ENCODE measurements at regions not wholly inside any gene's neighbourhood (a gene's known extent, or its start where the extent isn't known, plus 50 kb on each side); places are given as distances from the start of the nearest gene placed in this dataset.

GRCh38 chr1:4106731-4107130 is 206.7 kb upstream of the C1orf174 start:
- no peak for FAIRE-seq

DNA sequence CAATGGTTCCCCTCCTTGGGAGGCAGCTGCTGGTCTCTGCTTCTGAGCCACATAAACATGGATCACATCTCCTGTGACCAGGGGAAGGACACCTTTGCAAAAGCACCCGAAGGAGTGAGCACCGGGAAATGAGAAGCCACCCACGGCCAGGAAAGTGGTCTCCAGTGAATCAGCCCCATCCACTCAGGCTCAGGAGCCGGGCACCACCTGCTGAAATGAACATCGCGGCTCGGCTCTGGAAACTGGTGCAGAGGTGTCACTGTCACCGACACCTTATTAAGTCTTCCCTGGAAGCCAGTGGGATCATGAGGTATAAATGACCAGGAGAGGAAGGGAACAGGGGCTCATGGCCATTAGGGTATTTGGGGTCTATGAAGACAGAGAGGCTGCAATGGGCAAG is 207.2 kb upstream of the C1orf174 start:
- H3K27me3 ChIP-seq (ENCODE audit: control insufficient read depth, insufficient read depth, low read length), result no peaks in the 10 kb centered on the region
- FAIRE-seq (no peak), DNase-seq (ENCODE audit: low read depth) (no peak)
- no peaks in the 10 kb centered on the region for H3K36me3 ChIP-seq (ENCODE audit: control insufficient read depth, insufficient read depth, low read length)
- no peak overlapping the region for H3K4me3 ChIP-seq (ENCODE audit: low read depth, low read length)
- TF ChIP-seq, protein P1, sequence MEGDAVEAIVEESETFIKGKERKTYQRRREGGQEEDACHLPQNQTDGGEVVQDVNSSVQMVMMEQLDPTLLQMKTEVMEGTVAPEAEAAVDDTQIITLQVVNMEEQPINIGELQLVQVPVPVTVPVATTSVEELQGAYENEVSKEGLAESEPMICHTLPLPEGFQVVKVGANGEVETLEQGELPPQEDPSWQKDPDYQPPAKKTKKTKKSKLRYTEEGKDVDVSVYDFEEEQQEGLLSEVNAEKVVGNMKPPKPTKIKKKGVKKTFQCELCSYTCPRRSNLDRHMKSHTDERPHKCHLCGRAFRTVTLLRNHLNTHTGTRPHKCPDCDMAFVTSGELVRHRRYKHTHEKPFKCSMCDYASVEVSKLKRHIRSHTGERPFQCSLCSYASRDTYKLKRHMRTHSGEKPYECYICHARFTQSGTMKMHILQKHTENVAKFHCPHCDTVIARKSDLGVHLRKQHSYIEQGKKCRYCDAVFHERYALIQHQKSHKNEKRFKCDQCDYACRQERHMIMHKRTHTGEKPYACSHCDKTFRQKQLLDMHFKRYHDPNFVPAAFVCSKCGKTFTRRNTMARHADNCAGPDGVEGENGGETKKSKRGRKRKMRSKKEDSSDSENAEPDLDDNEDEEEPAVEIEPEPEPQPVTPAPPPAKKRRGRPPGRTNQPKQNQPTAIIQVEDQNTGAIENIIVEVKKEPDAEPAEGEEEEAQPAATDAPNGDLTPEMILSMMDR (IDR thresholded peaks at IDR 0.05; ENCODE audit: insufficient read depth, low read length, severe bottlenecking), result no peak

More at GRCh38 chr1:4106731-4107130, 206.7 kb upstream of the C1orf174 start:
- TF ChIP-seq, protein P1 (IDR thresholded peaks at IDR 0.05; ENCODE audit: insufficient read depth, low read length, severe bottlenecking), result no peak
- no peaks in the 10 kb centered on the region for H3K27me3 ChIP-seq (ENCODE audit: control insufficient read depth, insufficient read depth, low read length)
- no peak for DNase-seq (ENCODE audit: low read depth)
- no peaks in the 10 kb centered on the region for H3K36me3 ChIP-seq (ENCODE audit: control insufficient read depth, insufficient read depth, low read length)
- no peak overlapping the region for H3K4me3 ChIP-seq (ENCODE audit: low read depth, low read length)

- FAIRE-seq (peak; percentile 66), DNase-seq (ENCODE audit: low read depth) (no peak)
- H3K27me3 ChIP-seq (ENCODE audit: control insufficient read depth, insufficient read depth, low read length), result no peaks in the 10 kb centered on the region
- no peak overlapping the region for H3K4me3 ChIP-seq (ENCODE audit: low read depth, low read length)
- TF ChIP-seq, protein P1 (IDR thresholded peaks at IDR 0.05; ENCODE audit: insufficient read depth, low read length, severe bottlenecking), result no peak
- H3K36me3 ChIP-seq (ENCODE audit: control insufficient read depth, insufficient read depth, low read length), result no peaks in the 10 kb centered on the region
Observed at GRCh38 chr1:4108331-4108730, 208.3 kb upstream of the C1orf174 start.

DNA sequence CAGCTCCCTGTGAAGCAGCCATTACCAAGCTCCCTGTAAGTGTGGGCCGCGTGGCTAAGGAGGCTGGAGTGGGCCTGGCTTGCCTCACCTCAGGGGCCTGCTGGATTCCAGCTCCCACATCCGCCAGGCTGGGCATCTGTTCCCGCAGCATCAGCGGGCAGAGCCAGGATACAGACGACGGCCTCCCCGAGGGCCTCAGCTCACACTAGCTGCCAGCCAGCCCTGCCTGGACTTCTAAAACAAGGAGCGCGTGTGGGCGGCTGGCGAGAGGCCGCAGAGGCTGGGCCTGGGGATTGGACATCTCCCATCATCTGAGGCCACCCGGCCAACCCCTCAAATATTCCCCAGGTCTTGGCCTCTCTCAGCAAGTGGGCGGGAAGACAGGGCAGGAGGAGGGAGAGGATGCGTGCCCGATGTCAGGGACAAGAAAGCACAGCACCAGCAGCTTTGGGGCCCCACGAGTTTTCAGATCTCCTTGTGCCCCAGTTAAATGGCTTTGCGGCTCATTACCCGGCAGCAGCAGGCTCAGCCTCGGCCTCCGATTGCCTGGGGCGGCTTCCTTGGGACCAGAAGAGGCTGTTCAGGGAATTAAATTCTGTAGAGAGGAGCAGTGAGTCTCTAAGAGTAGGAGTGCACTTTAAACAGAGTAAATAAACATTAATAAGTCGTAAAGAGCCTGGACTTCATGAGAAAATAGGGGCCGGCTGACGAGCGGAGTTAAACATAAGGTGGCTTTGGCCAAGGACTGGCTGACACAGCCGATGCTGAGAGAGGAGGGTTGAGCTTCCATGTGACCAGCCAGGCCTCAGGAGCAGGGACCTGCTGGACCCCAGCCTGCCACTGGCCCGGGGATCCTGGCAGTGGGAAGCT is 208.9 kb upstream of the C1orf174 start:
- Histone ChIP-seq H3K36me3 (ENCODE audit: control insufficient read depth, insufficient read depth, low read length) (no peaks in the 10 kb centered on the region), H3K27me3 (ENCODE audit: control insufficient read depth, insufficient read depth, low read length) (no peaks in the 10 kb centered on the region), H3K4me3 (ENCODE audit: low read depth, low read length) (no peak overlapping the region)
- DNase-seq (ENCODE audit: low read depth), result no peak
- no peak for FAIRE-seq
- TF ChIP-seq, protein P1 (IDR thresholded peaks at IDR 0.05; ENCODE audit: insufficient read depth, low read length, severe bottlenecking), result no peak

- H3K27me3 ChIP-seq (ENCODE audit: control insufficient read depth, insufficient read depth, low read length), result no peaks in the 10 kb centered on the region
- FAIRE-seq (no peak), DNase-seq (ENCODE audit: low read depth) (no peak)
- TF ChIP-seq, protein P1 (IDR thresholded peaks at IDR 0.05; ENCODE audit: insufficient read depth, low read length, severe bottlenecking), result no peak
- no peak overlapping the region for H3K4me3 ChIP-seq (ENCODE audit: low read depth, low read length)
- H3K36me3 ChIP-seq (ENCODE audit: control insufficient read depth, insufficient read depth, low read length), result no peaks in the 10 kb centered on the region
Observed at GRCh38 chr1:4109628-4109940, 209.5 kb upstream of the C1orf174 start.

DNA sequence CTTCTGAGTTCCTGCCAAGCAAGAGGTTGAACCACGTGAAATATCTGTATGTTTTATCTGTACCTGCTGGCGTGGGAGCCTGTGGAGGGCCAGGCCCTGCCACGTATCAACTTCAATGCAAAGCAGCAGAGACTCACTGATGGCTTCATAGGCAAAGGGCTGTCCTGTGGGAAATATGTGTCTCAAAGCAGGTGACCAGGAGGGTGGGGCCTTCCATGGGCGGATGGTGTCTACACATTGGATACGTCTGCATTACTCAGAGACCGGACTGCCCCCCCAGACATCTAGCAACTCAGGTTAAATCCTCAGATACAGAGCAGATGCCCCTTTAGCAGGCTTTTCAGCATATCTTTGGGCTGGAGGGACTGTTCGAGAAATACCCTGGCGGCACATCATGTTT is 210.8 kb upstream of the C1orf174 start:
- TF ChIP-seq, protein P1 (IDR thresholded peaks at IDR 0.05; ENCODE audit: insufficient read depth, low read length, severe bottlenecking), result no peak
- no peak overlapping the region for H3K4me3 ChIP-seq (ENCODE audit: low read depth, low read length)
- no peaks in the 10 kb centered on the region for H3K27me3 ChIP-seq (ENCODE audit: control insufficient read depth, insufficient read depth, low read length)
- no peaks in the 10 kb centered on the region for H3K36me3 ChIP-seq (ENCODE audit: control insufficient read depth, insufficient read depth, low read length)
- FAIRE-seq (no peak), DNase-seq (ENCODE audit: low read depth) (no peak)
